ENCODE measurements at regions not wholly inside any gene's neighbourhood (a gene's known extent, or its start where the extent isn't known, plus 50 kb on each side); places are given as distances from the start of the nearest gene placed in this dataset.

GRCh38 chr9:26081847-26082246 lies 403.6 kb upstream of the TUSC1 start:
- Histone ChIP-seq H3K9me3 (ENCODE audit: control insufficient read depth in 2 of 2, low read length in 2 of 2) (peaks cover 0 to 3% of the 10 kb centered on the region in 2 donors), H3K36me3 (ENCODE audit: control insufficient read depth in 2 of 2, insufficient read depth in 2 of 2, low read length in 2 of 2) (no peaks in the 10 kb centered on the region), H3K9ac (ENCODE audit: low read length in 2 of 2) (no peak overlapping the region), H3K4me3 (ENCODE audit: low read length in 2 of 2) (no peak overlapping the region), H3K4me1 (ENCODE audit: control insufficient read depth, insufficient read depth, low read length) (no peaks in the 10 kb centered on the region), H3K27me3 (ENCODE audit: control insufficient read depth in 1 of 2, insufficient read depth in 2 of 2, low read length in 2 of 2) (no peaks in the 10 kb centered on the region), H3K27ac (ENCODE audit: low read length) (no peak overlapping the region)

DNA sequence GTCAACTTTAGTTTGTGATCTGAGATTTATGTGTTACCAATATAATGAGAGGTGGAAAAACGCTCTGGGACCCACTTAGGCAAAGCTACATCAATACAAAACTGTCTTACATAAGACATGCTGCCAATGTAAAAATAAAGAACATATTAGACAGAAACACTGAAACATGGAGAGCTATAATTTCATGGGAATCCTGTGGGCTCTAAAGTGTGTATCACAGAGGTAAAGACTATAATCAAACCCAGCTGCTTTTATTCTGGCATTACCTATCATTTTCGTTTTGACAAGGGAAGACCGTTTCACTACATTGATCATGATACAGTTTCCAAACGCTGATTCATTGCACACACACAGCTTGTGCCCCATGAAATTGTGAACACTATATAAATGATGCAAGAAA lies 400.5 kb upstream of the TUSC1 start:
- H3K9me3 ChIP-seq (ENCODE audit: control insufficient read depth in 2 of 2, low read length in 2 of 2), result peaks cover 0 to 3% of the 10 kb centered on the region in 2 donors
- no peaks in the 10 kb centered on the region for H3K36me3 ChIP-seq (ENCODE audit: control insufficient read depth in 2 of 2, insufficient read depth in 2 of 2, low read length in 2 of 2)
- no peak overlapping the region for H3K27ac ChIP-seq (ENCODE audit: low read length)
- no peaks in the 10 kb centered on the region for H3K27me3 ChIP-seq (ENCODE audit: control insufficient read depth in 1 of 2, insufficient read depth in 2 of 2, low read length in 2 of 2)
- H3K4me3 ChIP-seq (ENCODE audit: low read length in 2 of 2), result no peak overlapping the region
- no peak overlapping the region for H3K9ac ChIP-seq (ENCODE audit: low read length in 2 of 2)
- no peaks in the 10 kb centered on the region for H3K4me1 ChIP-seq (ENCODE audit: control insufficient read depth, insufficient read depth, low read length)

GRCh38 chr9:26077860-26078259 lies 399.6 kb upstream of the TUSC1 start:
- Histone ChIP-seq H3K9me3 (ENCODE audit: control insufficient read depth in 2 of 2, low read length in 2 of 2) (peaks cover 0 to 6% of the 10 kb centered on the region in 2 donors), H3K4me3 (ENCODE audit: low read length in 2 of 2) (no peak overlapping the region), H3K27ac (ENCODE audit: low read length) (no peak overlapping the region), H3K36me3 (ENCODE audit: control insufficient read depth in 2 of 2, insufficient read depth in 2 of 2, low read length in 2 of 2) (no peaks in the 10 kb centered on the region), H3K4me1 (ENCODE audit: control insufficient read depth, insufficient read depth, low read length) (no peaks in the 10 kb centered on the region), H3K27me3 (ENCODE audit: control insufficient read depth in 1 of 2, insufficient read depth in 2 of 2, low read length in 2 of 2) (no peaks in the 10 kb centered on the region), H3K9ac (ENCODE audit: low read length in 2 of 2) (no peak overlapping the region)

DNA sequence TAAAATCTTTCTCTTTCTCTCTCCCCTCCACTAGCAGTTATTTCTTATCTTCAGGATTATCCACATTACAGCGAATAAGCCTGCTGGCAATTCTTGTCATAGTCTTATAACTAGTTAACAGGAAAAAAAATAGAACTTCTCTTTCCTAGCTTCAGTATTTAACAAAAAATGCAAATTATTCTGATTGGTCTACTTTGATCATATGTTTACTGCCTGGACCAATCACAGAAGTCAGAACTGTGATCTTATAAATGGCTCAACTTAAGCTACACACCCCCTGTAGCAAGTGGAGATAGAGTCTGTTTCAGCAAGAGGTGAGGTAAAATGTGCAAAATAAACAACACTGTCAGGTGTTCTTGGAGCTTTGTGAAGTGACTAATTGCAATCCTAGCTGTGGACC lies 389.4 kb upstream of the TUSC1 start:
- Histone ChIP-seq H3K27ac (ENCODE audit: low read length) (no peak overlapping the region), H3K27me3 (ENCODE audit: control insufficient read depth in 1 of 2, insufficient read depth in 2 of 2, low read length in 2 of 2) (no peaks in the 10 kb centered on the region), H3K9ac (ENCODE audit: low read length in 2 of 2) (no peak overlapping the region), H3K4me3 (ENCODE audit: low read length in 2 of 2) (no peak overlapping the region), H3K9me3 (ENCODE audit: control insufficient read depth in 2 of 2, low read length in 2 of 2) (no peaks in the 10 kb centered on the region), H3K4me1 (ENCODE audit: control insufficient read depth, insufficient read depth, low read length) (no peaks in the 10 kb centered on the region), H3K36me3 (ENCODE audit: control insufficient read depth in 2 of 2, insufficient read depth in 2 of 2, low read length in 2 of 2) (no peaks in the 10 kb centered on the region)

DNA sequence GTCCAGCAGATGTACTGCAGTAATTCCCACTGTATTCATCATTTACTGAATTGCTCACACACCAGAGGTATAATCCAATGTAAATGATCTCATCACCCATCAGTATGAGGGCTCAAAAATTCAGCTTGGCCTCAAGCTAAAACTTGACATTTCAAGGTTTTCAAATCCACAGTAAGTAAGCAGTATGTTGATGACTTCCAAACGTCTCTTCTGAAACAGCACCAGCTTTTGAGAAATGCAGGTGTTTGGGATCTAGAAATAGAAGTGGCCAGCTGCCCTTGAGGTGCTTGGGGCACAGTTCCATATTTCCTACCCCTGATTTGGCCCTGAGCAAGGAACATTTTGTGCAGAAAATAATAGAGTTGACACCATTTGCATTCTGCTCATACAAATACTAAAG lies 388.0 kb upstream of the TUSC1 start:
- no peaks in the 10 kb centered on the region for H3K36me3 ChIP-seq (ENCODE audit: control insufficient read depth in 2 of 2, insufficient read depth in 2 of 2, low read length in 2 of 2)
- H3K9ac ChIP-seq (ENCODE audit: low read length in 2 of 2), result no peak overlapping the region
- H3K27me3 ChIP-seq (ENCODE audit: control insufficient read depth in 1 of 2, insufficient read depth in 2 of 2, low read length in 2 of 2), result no peaks in the 10 kb centered on the region
- no peak overlapping the region for H3K4me3 ChIP-seq (ENCODE audit: low read length in 2 of 2)
- H3K27ac ChIP-seq (ENCODE audit: low read length), result no peak overlapping the region
- no peaks in the 10 kb centered on the region for H3K4me1 ChIP-seq (ENCODE audit: control insufficient read depth, insufficient read depth, low read length)
- no peaks in the 10 kb centered on the region for H3K9me3 ChIP-seq (ENCODE audit: control insufficient read depth in 2 of 2, low read length in 2 of 2)

- Histone ChIP-seq H3K9me3 (ENCODE audit: control insufficient read depth in 2 of 2, low read length in 2 of 2) (no peaks in the 10 kb centered on the region), H3K27ac (ENCODE audit: low read length) (no peak overlapping the region), H3K27me3 (ENCODE audit: control insufficient read depth in 1 of 2, insufficient read depth in 2 of 2, low read length in 2 of 2) (no peaks in the 10 kb centered on the region), H3K36me3 (ENCODE audit: control insufficient read depth in 2 of 2, insufficient read depth in 2 of 2, low read length in 2 of 2) (no peaks in the 10 kb centered on the region), H3K4me1 (ENCODE audit: control insufficient read depth, insufficient read depth, low read length) (no peaks in the 10 kb centered on the region), H3K4me3 (ENCODE audit: low read length in 2 of 2) (no peak overlapping the region), H3K9ac (ENCODE audit: low read length in 2 of 2) (no peak overlapping the region)
Measured at GRCh38 chr9:26061948-26062575, 383.8 kb upstream of the TUSC1 start.

GRCh38 chr9:26058111-26058895 lies 380.1 kb upstream of the TUSC1 start:
- Histone ChIP-seq H3K9me3 (ENCODE audit: control insufficient read depth in 2 of 2, low read length in 2 of 2) (no peaks in the 10 kb centered on the region), H3K4me1 (ENCODE audit: control insufficient read depth, insufficient read depth, low read length) (no peaks in the 10 kb centered on the region), H3K9ac (ENCODE audit: low read length in 2 of 2) (no peak overlapping the region), H3K27me3 (ENCODE audit: control insufficient read depth in 1 of 2, insufficient read depth in 2 of 2, low read length in 2 of 2) (no peaks in the 10 kb centered on the region), H3K4me3 (ENCODE audit: low read length in 2 of 2) (no peak overlapping the region), H3K36me3 (ENCODE audit: control insufficient read depth in 2 of 2, insufficient read depth in 2 of 2, low read length in 2 of 2) (no peaks in the 10 kb centered on the region), H3K27ac (ENCODE audit: low read length) (no peak overlapping the region)

- Histone ChIP-seq H3K36me3 (ENCODE audit: control insufficient read depth in 2 of 2, insufficient read depth in 2 of 2, low read length in 2 of 2) (no peaks in the 10 kb centered on the region), H3K27me3 (ENCODE audit: control insufficient read depth in 1 of 2, insufficient read depth in 2 of 2, low read length in 2 of 2) (no peaks in the 10 kb centered on the region), H3K27ac (ENCODE audit: low read length) (no peak overlapping the region), H3K4me3 (ENCODE audit: low read length in 2 of 2) (no peak overlapping the region), H3K9ac (ENCODE audit: low read length in 2 of 2) (no peak overlapping the region), H3K4me1 (ENCODE audit: control insufficient read depth, insufficient read depth, low read length) (no peaks in the 10 kb centered on the region), H3K9me3 (ENCODE audit: control insufficient read depth in 2 of 2, low read length in 2 of 2) (no peaks in the 10 kb centered on the region)
Measured at GRCh38 chr9:26057050-26057449, 378.8 kb upstream of the TUSC1 start.

DNA sequence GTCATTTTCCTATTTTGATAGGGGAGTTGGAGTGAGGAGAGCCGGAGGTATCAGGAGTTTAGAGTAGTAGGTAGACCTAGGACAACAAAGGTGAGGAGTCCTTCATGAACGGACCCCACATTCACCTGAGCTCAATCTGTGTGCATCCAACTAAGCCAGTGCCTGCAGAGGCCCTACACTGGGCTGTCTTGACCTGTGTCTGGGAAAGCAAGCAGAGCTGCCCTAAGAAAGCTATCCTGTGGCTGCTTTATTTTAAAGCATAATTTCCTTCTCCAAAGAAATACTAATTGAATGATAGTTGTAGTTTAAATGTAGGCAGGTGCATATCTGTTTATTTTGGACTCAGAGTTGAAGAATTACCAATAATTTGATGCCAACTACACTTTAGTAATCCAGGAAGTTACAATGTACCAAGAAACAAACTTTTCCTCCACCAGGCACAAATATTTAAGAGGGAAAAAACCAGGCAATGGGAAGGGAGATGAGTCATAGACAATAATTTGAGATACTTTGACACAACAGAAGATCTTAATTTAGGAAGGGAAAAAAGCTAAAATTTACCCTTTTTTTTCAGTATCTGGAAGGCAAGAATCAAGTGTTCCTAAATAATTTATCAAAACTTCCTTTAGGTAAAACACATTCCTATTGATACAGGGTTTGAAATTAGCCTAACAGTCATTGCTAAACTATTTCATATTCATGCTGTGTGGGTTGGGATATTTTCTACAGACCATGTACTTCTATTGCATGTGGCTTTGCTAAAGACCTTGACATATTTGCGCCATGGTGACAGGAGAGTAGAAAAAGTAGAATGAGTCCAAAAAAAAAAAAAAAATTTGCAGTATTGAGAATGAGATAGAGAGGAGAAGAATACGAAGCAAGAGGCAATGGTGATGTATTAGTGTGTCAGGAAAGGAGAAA lies 376.6 kb upstream of the TUSC1 start:
- no peak overlapping the region for H3K4me3 ChIP-seq (ENCODE audit: low read length in 2 of 2)
- H3K36me3 ChIP-seq (ENCODE audit: control insufficient read depth in 2 of 2, insufficient read depth in 2 of 2, low read length in 2 of 2), result no peaks in the 10 kb centered on the region
- no peak overlapping the region for H3K27ac ChIP-seq (ENCODE audit: low read length)
- no peak overlapping the region for H3K9ac ChIP-seq (ENCODE audit: low read length in 2 of 2)
- no peaks in the 10 kb centered on the region for H3K4me1 ChIP-seq (ENCODE audit: control insufficient read depth, insufficient read depth, low read length)
- H3K27me3 ChIP-seq (ENCODE audit: control insufficient read depth in 1 of 2, insufficient read depth in 2 of 2, low read length in 2 of 2), result no peaks in the 10 kb centered on the region
- no peaks in the 10 kb centered on the region for H3K9me3 ChIP-seq (ENCODE audit: control insufficient read depth in 2 of 2, low read length in 2 of 2)

- Histone ChIP-seq H3K9ac (ENCODE audit: low read length in 2 of 2) (no peak overlapping the region), H3K4me3 (ENCODE audit: low read length in 2 of 2) (no peak overlapping the region), H3K4me1 (ENCODE audit: control insufficient read depth, insufficient read depth, low read length) (no peaks in the 10 kb centered on the region), H3K27ac (ENCODE audit: low read length) (no peak overlapping the region), H3K36me3 (ENCODE audit: control insufficient read depth in 2 of 2, insufficient read depth in 2 of 2, low read length in 2 of 2) (no peaks in the 10 kb centered on the region), H3K27me3 (ENCODE audit: control insufficient read depth in 1 of 2, insufficient read depth in 2 of 2, low read length in 2 of 2) (no peaks in the 10 kb centered on the region), H3K9me3 (ENCODE audit: control insufficient read depth in 2 of 2, low read length in 2 of 2) (no peaks in the 10 kb centered on the region)
Measured at GRCh38 chr9:26053954-26054353, 375.7 kb upstream of the TUSC1 start.
